IMR-90 (cell line): ENCODE measurements at regions not wholly inside any gene's neighbourhood (a gene's known extent, or its start where the extent isn't known, plus 50 kb on each side); places are given as distances from the start of the nearest gene placed in this dataset.

Experiments used
- ATAC-seq: fragments of 200-7000 bp; cut with Tn5 transposase; 2 replicates; pipeline ENCODE4 v1.9.1; 2020; ENCODE audit warnings: low read depth, mild to moderate bottlenecking, moderate library complexity
- BruUV-seq: library from RNA; stranded (reverse); fragments of 400-500 nt; replicated peaks from 2 replicates; lab custom pipeline; 2021; lab: Mats Ljungman, UMichigan
- CTCF ChIA-PET: fragments of 300-600 bp; formaldehyde crosslinking; extraction: SDS; loops from one replicate; lab custom pipeline; 2021; ENCODE audit warnings: antibody characterized with exemption; lab: Yijun Ruan, JAX
- POLR2A ChIA-PET: fragments of 300-600 bp; sonication (Branson Sonifier 250); formaldehyde crosslinking; loops from one replicate; lab custom pipeline; 2022; ENCODE audit warnings: antibody characterized with exemption; ENCODE audit not compliant: unreplicated experiment; lab: Charles Lee
- DNase-seq: peaks from one replicate; pipeline ENCODE4 v3.0.0; 2013
- H2AFZ ChIP-seq: replicated peaks from 2 replicates; pipeline ENCODE3; 2013; ENCODE audit warnings: low read length, mild to moderate bottlenecking; ENCODE audit not compliant: poor library complexity
- H2AK5ac ChIP-seq: 2 replicates; pipeline ENCODE4 v1.6.1; 2013; ENCODE audit warnings: low read depth, low read length, inconsistent platforms
- H2AK9ac ChIP-seq: replicated peaks from 2 replicates; pipeline ENCODE3; 2013; ENCODE audit warnings: mild to moderate bottlenecking, low read depth, low read length, moderate library complexity; ENCODE audit not compliant: poor library complexity
- H2BK120ac ChIP-seq: 2 replicates; pipeline ENCODE4 v1.6.1; 2013; ENCODE audit warnings: low read depth, low read length, inconsistent platforms
- H2BK15ac ChIP-seq: 3 replicates; pipeline ENCODE4 v1.6.1; 2013; ENCODE audit warnings: low read depth, low read length, inconsistent platforms
- H2BK20ac ChIP-seq: 2 replicates; pipeline ENCODE4 v1.6.1; 2013; ENCODE audit warnings: low read depth, mild to moderate bottlenecking, inconsistent platforms, low read length, moderate library complexity
- H2BK5ac ChIP-seq: 2 replicates; pipeline ENCODE4 v1.6.1; 2013; ENCODE audit warnings: mild to moderate bottlenecking, low read depth, low read length, inconsistent platforms; ENCODE audit not compliant: poor library complexity, severe bottlenecking
- H3K14ac ChIP-seq: replicated peaks from 2 replicates; pipeline ENCODE4 v1.6.1; 2013; ENCODE audit warnings: low read depth, low read length, inconsistent platforms
- H3K18ac ChIP-seq: 2 replicates; pipeline ENCODE4 v1.6.1; 2013; ENCODE audit warnings: low read depth, low read length, control low read depth
- H3K23ac ChIP-seq: 2 replicates; pipeline ENCODE4 v1.6.1; 2013; ENCODE audit warnings: low read depth, low read length, inconsistent platforms
- H3K27ac ChIP-seq: 2 replicates; pipeline ENCODE4 v1.5.1; 2013; ENCODE audit warnings: mild to moderate bottlenecking, control low read depth, low read length; ENCODE audit not compliant: insufficient read depth
- H3K27me3 ChIP-seq: 2 replicates; pipeline ENCODE4 v1.6.1; 2013; ENCODE audit warnings: low read length; ENCODE audit not compliant: control insufficient read depth, insufficient read depth
- H3K36me3 ChIP-seq: 2 replicates; pipeline ENCODE4 v1.6.1; 2013; ENCODE audit warnings: low read length, mixed read lengths; ENCODE audit not compliant: control insufficient read depth, insufficient read depth
- H3K4ac ChIP-seq: 2 replicates; pipeline ENCODE4 v1.6.1; 2013; ENCODE audit warnings: low read depth, low read length, inconsistent platforms
- H3K4me1 ChIP-seq: 2 replicates; pipeline ENCODE4 v1.6.1; 2013; ENCODE audit warnings: low read length, mixed read lengths; ENCODE audit not compliant: control insufficient read depth, insufficient read depth
- H3K4me2 ChIP-seq: 2 replicates; pipeline ENCODE4 v1.6.1; 2013; ENCODE audit warnings: low read depth, mild to moderate bottlenecking, control low read depth, low read length, moderate library complexity
- H3K4me3 ChIP-seq: 2 replicates; pipeline ENCODE4 v1.5.1; 2013; ENCODE audit warnings: low read depth, mild to moderate bottlenecking, control low read depth, low read length, moderate library complexity; ENCODE audit not compliant: insufficient read depth
- H3K56ac ChIP-seq: 2 replicates; pipeline ENCODE4 v1.6.1; 2013; ENCODE audit warnings: low read length, inconsistent platforms; ENCODE audit not compliant: insufficient read depth; ENCODE audit errors: extremely low read depth
- H3K79me1 ChIP-seq, 2 experiments: 2 replicates each; pipeline ENCODE4 v1.6.1; 2013; ENCODE audit warnings: low read length in 2 of 2, inconsistent platforms in 1 of 2, low read depth in 1 of 2
- H3K9ac ChIP-seq: 2 replicates; pipeline ENCODE4 v1.6.1; 2013; ENCODE audit warnings: low read depth, low read length, control low read depth
- H3K9me1 ChIP-seq: 2 replicates; pipeline ENCODE4 v1.6.1; 2013; ENCODE audit warnings: low read length, inconsistent platforms; ENCODE audit not compliant: insufficient read depth
- H3K9me3 ChIP-seq: 2 replicates; pipeline ENCODE4 v1.6.1; 2013; ENCODE audit warnings: low read length; ENCODE audit not compliant: control insufficient read depth, insufficient read depth
- H4K20me1 ChIP-seq: 2 replicates; pipeline ENCODE4 v1.6.1; 2013; ENCODE audit warnings: low read length, inconsistent platforms; ENCODE audit not compliant: insufficient read depth
- H4K5ac ChIP-seq: 2 replicates; pipeline ENCODE4 v1.6.1; 2013; ENCODE audit warnings: mild to moderate bottlenecking, low read depth, low read length, control low read depth
- H4K8ac ChIP-seq, 2 experiments: 2 replicates each; pipeline ENCODE4 v1.6.1; 2013; ENCODE audit warnings: low read depth in 2 of 2, low read length in 2 of 2, control low read depth in 1 of 2, inconsistent platforms in 1 of 2
- H4K91ac ChIP-seq: 2 replicates; pipeline ENCODE4 v1.6.1; 2013; ENCODE audit warnings: low read depth, low read length, inconsistent platforms; ENCODE audit not compliant: insufficient read depth
- CEBPB ChIP-seq: IDR thresholded peaks from 2 replicates; pipeline ENCODE4 v1.6.1; 2012; ENCODE audit warnings: low read depth, low read length, improper control_type of control experiment
- CTCF ChIP-seq: conservative IDR thresholded peaks from 2 replicates; pipeline ENCODE4 v1.5.1; 2012; ENCODE audit warnings: mild to moderate bottlenecking, low read depth, low read length, improper control_type of control experiment
- MAFK ChIP-seq: IDR thresholded peaks from 2 replicates; pipeline ENCODE4 v1.6.1; 2012; ENCODE audit warnings: low read depth, low read length, improper control_type of control experiment
- MAZ ChIP-seq: IDR thresholded peaks from 2 replicates; pipeline ENCODE4 v1.6.1; 2012; ENCODE audit warnings: low read depth, mild to moderate bottlenecking, low read length, improper control_type of control experiment, moderate library complexity, borderline replicate concordance
- RFX5 ChIP-seq: IDR thresholded peaks from 2 replicates; pipeline ENCODE4 v1.8.0; 2012; ENCODE audit warnings: low read depth, mild to moderate bottlenecking, low read length, moderate library complexity
- WGBS, 2 experiments: methylation state at CpG; one replicate each; pipeline versions ENCODE4 v1.1.5 to v1.1.7; 2013; ENCODE audit warnings: missing lambda C conversion rate in 2 of 2; ENCODE audit not compliant: insufficient read length in 1 of 2; ENCODE audit errors: extremely low coverage in 2 of 2; 5-methylcytosine and 5-hydroxymethylcytosine counted together
- dilution Hi-C: fragments of 300-500 bp; cut with HindIII; formaldehyde crosslinking; loops from one replicate; pipeline ENCODE4 v1.14.3; 2018; ENCODE audit warnings: low sequenced_read_pairs; ENCODE audit not compliant: unreplicated experiment
- in situ Hi-C: fragments of 300-500 bp; cut with MboI; formaldehyde crosslinking; loops from 3 replicates; pipeline ENCODE4 v1.14.3; 2019; ENCODE audit warnings: low sequenced_read_pairs, inconsistent platforms, mixed read lengths
- intact Hi-C: fragments of 100-400 bp; cut with micrococcal nuclease; formaldehyde crosslinking; loops from 2 replicates; pipeline ENCODE4 v1.10.0; 2022

DNA sequence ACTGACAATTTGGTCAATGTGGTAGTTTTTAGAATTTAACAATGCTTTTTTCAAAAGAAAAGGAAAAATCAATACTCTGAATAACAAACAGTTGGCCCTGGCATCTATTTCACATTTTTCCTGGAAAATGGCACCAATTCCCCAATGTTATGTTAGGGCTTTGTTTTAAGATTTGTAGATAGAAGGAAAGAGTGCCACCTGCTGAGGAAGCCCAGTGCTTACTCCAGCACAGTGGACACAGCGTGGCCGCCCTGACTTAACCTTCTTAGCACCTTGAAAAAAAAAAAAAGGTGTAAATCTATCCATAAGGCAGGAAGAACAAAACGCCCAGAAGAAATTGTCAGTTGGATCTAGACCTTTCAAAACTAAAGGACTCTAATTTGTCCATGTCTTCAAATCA is 110.7 kb upstream of the CNTN4 start:
- no peak overlapping the region for H4K5ac ChIP-seq
- H3K4me2 ChIP-seq: no peak overlapping the region
- ATAC-seq (no peak), DNase-seq (no peak)
- H3K27me3 ChIP-seq: no peaks in the 10 kb centered on the region
- CTCF ChIA-PET: no interaction called here
- H3K9ac ChIP-seq: no peak overlapping the region
- H3K79me1 ChIP-seq: no peaks in the 10 kb centered on the region
- H3K14ac ChIP-seq: no peak overlapping the region
- no TSS peak for BruUV-seq
- H4K91ac ChIP-seq: no peak overlapping the region
- no peak overlapping the region for H3K27ac ChIP-seq
- no peak overlapping the region for H2BK15ac ChIP-seq
- H3K9me1 ChIP-seq: no peaks in the 10 kb centered on the region
- H3K56ac ChIP-seq: no peak overlapping the region
- no peak overlapping the region for H2AK5ac ChIP-seq
- no peak overlapping the region for H3K4me3 ChIP-seq
- no peak overlapping the region for H3K4ac ChIP-seq
- intact Hi-C loops (loop anchor here (10.0 kb wide), 1 partner anchor 1187 kb away; the partner anchor contains the start of gene CRBN), dilution Hi-C loops (no loop called here), in situ Hi-C loops (no loop called here)
- no peak overlapping the region for H2BK20ac ChIP-seq
- H3K18ac ChIP-seq: no peak overlapping the region
- no peak overlapping the region for H2BK120ac ChIP-seq
- TF ChIP-seq MAZ: no peak
- no peak for TF ChIP-seq RFX5
- no peak for TF ChIP-seq MAFK
- TF ChIP-seq CEBPB: no peak
- TF ChIP-seq CTCF: no peak
- POLR2A ChIA-PET: no interaction called here
- no peak overlapping the region for H3K23ac ChIP-seq
- no CpG with 5 or more reads among the region's 3 CpGs for WGBS, 2 experiments
- H3K9me3 ChIP-seq: peaks cover 6% of the 10 kb centered on the region; the same call in 1 of the 2 replicates
- H4K20me1 ChIP-seq: no peaks in the 10 kb centered on the region
- no peak overlapping the region for H4K8ac ChIP-seq
- no peak overlapping the region for H2AK9ac ChIP-seq
- no peak overlapping the region for H2AFZ ChIP-seq
- no peaks in the 10 kb centered on the region for H3K4me1 ChIP-seq
- no peaks in the 10 kb centered on the region for H3K36me3 ChIP-seq
- no peak overlapping the region for H2BK5ac ChIP-seq
